Panc1 (cell line): ENCODE measurements at regions not wholly inside any gene's neighbourhood (a gene's known extent, or its start where the extent isn't known, plus 50 kb on each side); places are given as distances from the start of the nearest gene placed in this dataset.

ENCODE experiments used
- CTCF ChIP-seq: fragments of 450-650 bp; IDR thresholded peaks from 2 replicates; pipeline ENCODE4 v1.5.1; 2017; ENCODE audit warnings: mild to moderate bottlenecking
- POLR2AphosphoS5 ChIP-seq: IDR thresholded peaks from 2 replicates; pipeline ENCODE4 v1.6.1; 2012; ENCODE audit warnings: mild to moderate bottlenecking, low read depth, low read length, moderate library complexity
- REST ChIP-seq, 2 experiments: IDR thresholded peaks; 2 replicates each; pipeline ENCODE4 v1.6.1; 2011 to 2012; ENCODE audit warnings: low read depth in 2 of 2, control low read depth in 1 of 2, low read length in 1 of 2, mild to moderate bottlenecking in 1 of 2, moderate library complexity in 1 of 2; ENCODE audit not compliant: insufficient read depth in 1 of 2

GRCh38 chr14:47822326-47822725 is 146.9 kb upstream of the MDGA2 start:
- TF ChIP-seq CTCF (no peak), REST (IDR thresholded peaks at IDR 0.05; ENCODE audit: insufficient read depth in 1 of 2, low read depth in 2 of 2, low read length in 1 of 2) (no peak), POLR2AphosphoS5 (no peak)
